Endothelial cell of umbilical vein (primary cell): ENCODE measurements at regions not wholly inside any gene's neighbourhood (a gene's known extent, or its start where the extent isn't known, plus 50 kb on each side); places are given as distances from the start of the nearest gene placed in this dataset.

Source experiments
- BruUV-seq: library from RNA; stranded (reverse); fragments of 400-500 nt; replicated peaks from 2 replicates; lab custom pipeline; 2021; lab: Mats Ljungman, UMichigan
- CTCF ChIA-PET: fragments of 300-600, 350-600 bp; sonication (Branson Sonifier 250); formaldehyde crosslinking; loops from one replicate; lab custom pipeline; 2021; ENCODE audit warnings: antibody characterized with exemption, inconsistent platforms; lab: Charles Lee
- POLR2A ChIA-PET: fragments of 300-600, 350-600 bp; sonication (Branson Sonifier 250); formaldehyde crosslinking; loops from one replicate; lab custom pipeline; 2021; ENCODE audit warnings: antibody characterized with exemption, inconsistent platforms; lab: Charles Lee
- DNase-seq: peaks from one replicate; pipeline ENCODE4 v3.0.0-alpha.2; 2011; ENCODE audit warnings: low read depth, low spot score
- FAIRE-seq: peaks from 2 replicates; lab custom pipeline; 2011; peaks lifted over from hg19 to GRCh38; lab: Jason Lieb, UNC
- H2AFZ ChIP-seq: 2 replicates; pipeline ENCODE4 v1.6.0; 2012; ENCODE audit warnings: low read depth, low read length, control low read depth, inconsistent platforms
- H3K27ac ChIP-seq: 2 replicates; pipeline ENCODE4 v1.5.1; 2011; ENCODE audit warnings: low read depth, mild to moderate bottlenecking, control low read depth, low read length, moderate library complexity; ENCODE audit not compliant: insufficient read depth
- H3K27me3 ChIP-seq, 2 experiments: 2 replicates each; pipeline versions ENCODE4 v1.6.0 to v1.6.1; 2011; ENCODE audit warnings: low read length in 2 of 2, mixed read lengths in 1 of 2; ENCODE audit not compliant: control insufficient read depth in 2 of 2, insufficient read depth in 2 of 2
- H3K36me3 ChIP-seq, 2 experiments: 2 replicates in 1 of 2; 3 replicates in 1 of 2; pipeline ENCODE4 v1.5.1; 2011; ENCODE audit warnings: low read length in 2 of 2, mild to moderate bottlenecking in 1 of 2, moderate library complexity in 1 of 2; ENCODE audit not compliant: control insufficient read depth in 2 of 2, insufficient read depth in 2 of 2; ENCODE audit errors: extremely low read depth in 1 of 2
- H3K4me1 ChIP-seq: 3 replicates; pipeline ENCODE4 v1.5.1; 2011; ENCODE audit warnings: mild to moderate bottlenecking, low read length; ENCODE audit not compliant: control insufficient read depth, insufficient read depth; ENCODE audit errors: extremely low read depth
- H3K4me2 ChIP-seq: 2 replicates; pipeline ENCODE4 v1.6.1; 2011; ENCODE audit warnings: low read length, control low read depth, mixed read lengths; ENCODE audit not compliant: insufficient read depth
- H3K4me3 ChIP-seq, 3 experiments: fragments of 200-600 bp in 1 of 3; sonication (generic), shearing (Covaris generic) in 1 of 3; replicated peaks in 1 of 3; 2 replicates each; pipeline ENCODE4 v1.5.1; 2011 to 2016; ENCODE audit warnings: control low read depth in 3 of 3, low read length in 3 of 3, mild to moderate bottlenecking in 2 of 3, inconsistent platforms in 1 of 3, low read depth in 1 of 3, moderate library complexity in 1 of 3; ENCODE audit not compliant: insufficient read depth in 1 of 3
- H3K79me2 ChIP-seq: 2 replicates; pipeline ENCODE4 v1.6.0; 2012; ENCODE audit warnings: low read length, inconsistent platforms; ENCODE audit not compliant: control insufficient read depth, insufficient read depth
- H3K9ac ChIP-seq: replicated peaks from 2 replicates; pipeline ENCODE3; 2011; ENCODE audit warnings: low read length, control low read depth; ENCODE audit not compliant: insufficient read depth; ENCODE audit errors: extremely low read depth
- H3K9me1 ChIP-seq: replicated peaks from 3 replicates; pipeline ENCODE4 v1.6.0; 2011; ENCODE audit warnings: mild to moderate bottlenecking, low read length; ENCODE audit not compliant: control insufficient read depth, insufficient read depth; ENCODE audit errors: extremely low read depth
- H3K9me3 ChIP-seq: replicated peaks from 2 replicates; pipeline ENCODE4 v1.5.1; 2012; ENCODE audit warnings: low read length, inconsistent platforms; ENCODE audit not compliant: control insufficient read depth, insufficient read depth
- H4K20me1 ChIP-seq: replicated peaks from 2 replicates; pipeline ENCODE3; 2011; ENCODE audit warnings: mild to moderate bottlenecking, low read length; ENCODE audit not compliant: control insufficient read depth, insufficient read depth; ENCODE audit errors: extremely low read depth
- CTCF ChIP-seq, 2 donors: IDR thresholded peaks; 1 replicate in 1 of 2; 2 replicates in 1 of 2; pipeline ENCODE4 v1.5.1; 2011; ENCODE audit warnings: low read length in 2 of 2, mild to moderate bottlenecking in 2 of 2, moderate library complexity in 2 of 2, control low read depth in 1 of 2, inconsistent platforms in 1 of 2, low read depth in 1 of 2; ENCODE audit not compliant: insufficient read depth in 1 of 2; ENCODE audit errors: extremely low read depth in 1 of 2
- EZH2 ChIP-seq: IDR thresholded peaks from 2 replicates; pipeline ENCODE4 v1.6.1; 2012; ENCODE audit warnings: borderline replicate concordance, low read depth, mild to moderate bottlenecking, moderate library complexity, low read length, inconsistent platforms; ENCODE audit not compliant: severe bottlenecking
- FOS ChIP-seq: IDR thresholded peaks from 2 replicates; pipeline ENCODE4 v1.6.1; 2011; ENCODE audit warnings: mild to moderate bottlenecking, low read length, moderate library complexity, borderline replicate concordance; ENCODE audit not compliant: insufficient read depth
- GATA2 ChIP-seq: IDR thresholded peaks from 2 replicates; pipeline ENCODE4 v1.7.0; 2011; ENCODE audit warnings: low read depth, mild to moderate bottlenecking, moderate library complexity, mixed read lengths, low read length; ENCODE audit not compliant: insufficient read length, insufficient read depth
- JUN ChIP-seq: IDR thresholded peaks from 2 replicates; pipeline ENCODE4 v1.6.1; 2011; ENCODE audit warnings: borderline replicate concordance, low read depth; ENCODE audit not compliant: insufficient read length, insufficient read depth
- MAX ChIP-seq: IDR thresholded peaks from 2 replicates; pipeline ENCODE4 v1.6.1; 2011; ENCODE audit not compliant: insufficient read depth, insufficient read length
- MYC ChIP-seq: IDR thresholded peaks from one replicate; pipeline ENCODE4 v1.6.1; 2011; ENCODE audit warnings: mild to moderate bottlenecking, low read depth, low read length
- POLR2A ChIP-seq: IDR thresholded peaks from 2 replicates; pipeline ENCODE4 v1.6.1; 2012; ENCODE audit warnings: low read depth, mild to moderate bottlenecking, control low read depth, low read length
- POLR2AphosphoS5 ChIP-seq: IDR thresholded peaks from 2 replicates; pipeline ENCODE4 v1.6.1; 2012; ENCODE audit warnings: low read depth, mild to moderate bottlenecking, control low read depth, low read length, moderate library complexity; ENCODE audit not compliant: insufficient read depth
- dilution Hi-C: fragments of 300-500 bp; cut with MboI; formaldehyde crosslinking; loops from one replicate; pipeline ENCODE4 v1.15.0; 2019; ENCODE audit warnings: low sequenced_read_pairs; ENCODE audit not compliant: extremely low pct_ligation_motif_present
- intact Hi-C: fragments of 100-400 bp; cut with micrococcal nuclease; formaldehyde crosslinking; loops from one replicate; pipeline ENCODE4 v1.10.0; 2022

GRCh38 chr6:21381331-21381963, 212.1 kb upstream of the SOX4 start:
- ChIA-PET POLR2A (no interaction called here), CTCF (interaction anchor here (0.7 kb wide), 1 partner anchor 818 kb away, joined by 3 read pairs; no protein-coding TSS in a partner anchor)
- Histone ChIP-seq H3K9me3 (no peaks in the 10 kb centered on the region), H3K79me2 (no peaks in the 10 kb centered on the region), H3K4me2 (no peak overlapping the region), H3K27ac (no peak overlapping the region), H3K4me1 (no peaks in the 10 kb centered on the region), H3K36me3 (no peaks in the 10 kb centered on the region), H3K27me3 (no peaks in the 10 kb centered on the region), H2AFZ (no peak overlapping the region), H4K20me1 (no peaks in the 10 kb centered on the region), H3K4me3 (no peak overlapping the region), H3K9me1 (no peaks in the 10 kb centered on the region), H3K9ac (no peak overlapping the region)
- no peak for TF ChIP-seq FOS
- TF ChIP-seq CTCF (IDR thresholded peaks at IDR 0.05; ENCODE audit: extremely low read depth in 1 of 2, insufficient read depth in 1 of 2, low read depth in 1 of 2, low read length in 2 of 2): no peak
- TF ChIP-seq MYC: no peak
- no peak for TF ChIP-seq POLR2A
- TF ChIP-seq POLR2AphosphoS5: no peak
- no peak for TF ChIP-seq MAX
- no peak for TF ChIP-seq GATA2
- no peak for TF ChIP-seq JUN
- no peak for TF ChIP-seq EZH2
- intact Hi-C loops: no loop called here
- BruUV-seq: no TSS peak
- DNase-seq: no peak
- no peak for FAIRE-seq
- dilution Hi-C loops: no loop called here
